DOHH2 (cell line): ENCODE measurements at regions not wholly inside any gene's neighbourhood (a gene's known extent, or its start where the extent isn't known, plus 50 kb on each side); places are given as distances from the start of the nearest gene placed in this dataset.
"Not testable (repeated sequence)": the region's sequence is repeated elsewhere in the genome, so short reads cannot be mapped to it uniquely, and the experiment has no call there.

ENCODE experiments used
- H3F3A ChIP-seq: fragments of 200-600 bp; sonication (generic), shearing (Covaris generic); 2 replicates; pipeline ENCODE4 v1.6.0; 2016; ENCODE audit warnings: antibody characterized with exemption, mild to moderate bottlenecking; ENCODE audit not compliant: control insufficient read depth, insufficient read depth
- H3K27ac ChIP-seq: fragments of 200-600 bp; sonication (generic); 2 replicates; pipeline ENCODE4 v1.5.1; 2014; ENCODE audit warnings: low read depth, mild to moderate bottlenecking, low read length, moderate library complexity
- H3K27me3 ChIP-seq: fragments of 200-600 bp; sonication (generic); 2 replicates; pipeline ENCODE4 v1.6.1; 2014; ENCODE audit warnings: mild to moderate bottlenecking, low read length, mixed read lengths; ENCODE audit not compliant: control insufficient read depth
- H3K36me3 ChIP-seq: fragments of 200-600 bp; sonication (generic); 2 replicates; pipeline ENCODE4 v1.6.1; 2014; ENCODE audit warnings: mild to moderate bottlenecking, low read length, moderate library complexity, mixed read lengths; ENCODE audit not compliant: control insufficient read depth
- H3K4me1 ChIP-seq: fragments of 200-600 bp; sonication (generic); 2 replicates; pipeline ENCODE4 v1.6.1; 2014; ENCODE audit warnings: mild to moderate bottlenecking, low read length, mixed read lengths; ENCODE audit not compliant: control insufficient read depth
- H3K4me2 ChIP-seq: fragments of 200-600 bp; sonication (generic); 2 replicates; pipeline ENCODE4 v1.6.0; 2014; ENCODE audit warnings: mild to moderate bottlenecking, low read length, moderate library complexity
- H3K4me3 ChIP-seq: fragments of 200-600 bp; sonication (generic); 2 replicates; pipeline ENCODE4 v1.5.1; 2014; ENCODE audit warnings: mild to moderate bottlenecking, low read length, mixed read lengths
- H3K79me2 ChIP-seq: fragments of 200-600 bp; sonication (generic); 2 replicates; pipeline ENCODE4 v1.6.1; 2014; ENCODE audit warnings: mild to moderate bottlenecking, low read length, mixed read lengths; ENCODE audit not compliant: control insufficient read depth
- H3K9me2 ChIP-seq: fragments of 200-600 bp; sonication (generic); replicated peaks from 2 replicates; pipeline ENCODE4 v1.6.1; 2014; ENCODE audit warnings: mild to moderate bottlenecking, low read length, mixed read lengths; ENCODE audit not compliant: control insufficient read depth
- H3K9me3 ChIP-seq: fragments of 200-600 bp; sonication (generic); 2 replicates; pipeline ENCODE4 v1.6.1; 2014; ENCODE audit warnings: antibody characterized with exemption, low read length, mixed read lengths; ENCODE audit not compliant: control insufficient read depth, insufficient read depth
- H4K20me1 ChIP-seq: fragments of 200-600 bp; sonication (generic); 2 replicates; pipeline ENCODE4 v1.6.0; 2014; ENCODE audit warnings: low read depth, mild to moderate bottlenecking, antibody characterized with exemption, low read length, moderate library complexity; ENCODE audit not compliant: control insufficient read depth, insufficient read depth
- CTCF ChIP-seq: fragments of 200-600 bp; sonication (generic); IDR thresholded peaks from one replicate; pipeline ENCODE4 v1.5.1; 2014; ENCODE audit warnings: antibody characterized with exemption, mild to moderate bottlenecking, low read depth, low read length; ENCODE audit not compliant: poor library complexity, severe bottlenecking
- EZH2phosphoT487 ChIP-seq: fragments of 200-600 bp; sonication (generic); IDR thresholded peaks from 2 replicates; pipeline ENCODE4 v1.6.1; 2017; ENCODE audit warnings: borderline replicate concordance, mild to moderate bottlenecking, antibody characterized with exemption, low read length, moderate library complexity, mixed read lengths

GRCh38 chr12:126982707-126983106, 1284.3 kb upstream of the TMEM132C start:
- Histone ChIP-seq H3K4me3 (no peak overlapping the region), H3K36me3 (no peaks in the 10 kb centered on the region), H3K27me3 (no peaks in the 10 kb centered on the region), H3K79me2 (no peaks in the 10 kb centered on the region), H3K9me2 (no peaks in the 10 kb centered on the region), H3K4me2 (no peak overlapping the region), H3K27ac (no peak overlapping the region), H3F3A (no peaks in the 10 kb centered on the region), H4K20me1 (no peaks in the 10 kb centered on the region), H3K9me3 (no peaks in the 10 kb centered on the region; the same call in 1 of the 2 replicates), H3K4me1 (no peaks in the 10 kb centered on the region)
- TF ChIP-seq EZH2phosphoT487, result no peak
- TF ChIP-seq CTCF, result no peak

- H3K9me3 ChIP-seq, H4K20me1 ChIP-seq: not testable (repeated sequence)
Observed at GRCh38 chr12:126983735-126984134, 1283.2 kb upstream of the TMEM132C start.

GRCh38 chr12:126985663-126986062, 1281.3 kb upstream of the TMEM132C start:
- H3K4me3 ChIP-seq, H3K9me2 ChIP-seq, H3K4me2 ChIP-seq, H3K4me1 ChIP-seq, H3F3A ChIP-seq, H3K9me3 ChIP-seq, H3K27ac ChIP-seq, H4K20me1 ChIP-seq, H3K27me3 ChIP-seq, H3K79me2 ChIP-seq, H3K36me3 ChIP-seq: not testable (repeated sequence)

More at GRCh38 chr12:126983735-126984134, 1283.2 kb upstream of the TMEM132C start:
- not testable (repeated sequence) for H3K79me2 ChIP-seq, H3K36me3 ChIP-seq, H3K4me3 ChIP-seq, H3F3A ChIP-seq, H3K4me2 ChIP-seq, H3K27me3 ChIP-seq, H3K4me1 ChIP-seq, H3K9me2 ChIP-seq, H3K27ac ChIP-seq

- no peaks in the 10 kb centered on the region for H3K36me3 ChIP-seq
- no peaks in the 10 kb centered on the region for H3F3A ChIP-seq
- no peaks in the 10 kb centered on the region for H3K4me1 ChIP-seq
- no peak overlapping the region for H3K4me3 ChIP-seq
- H3K79me2 ChIP-seq, result no peaks in the 10 kb centered on the region
- no peaks in the 10 kb centered on the region for H3K9me2 ChIP-seq
- H3K27ac ChIP-seq, result no peak overlapping the region
- no peak overlapping the region for H3K4me2 ChIP-seq
- no peaks in the 10 kb centered on the region; the same call in 1 of the 2 replicates for H3K9me3 ChIP-seq
- TF ChIP-seq CTCF, result no peak
- no peak for TF ChIP-seq EZH2phosphoT487
- H3K27me3 ChIP-seq, result no peaks in the 10 kb centered on the region
- no peaks in the 10 kb centered on the region for H4K20me1 ChIP-seq
Observed at GRCh38 chr12:126989532-126989931, 1277.4 kb upstream of the TMEM132C start.
